GM12874 (cell line): ENCODE measurements at regions not wholly inside any gene's neighbourhood (a gene's known extent, or its start where the extent isn't known, plus 50 kb on each side); places are given as distances from the start of the nearest gene placed in this dataset.

Experiments used
- CTCF ChIP-seq: IDR thresholded peaks from 2 replicates; pipeline ENCODE4 v1.5.1; 2011; ENCODE audit warnings: low read depth, mild to moderate bottlenecking, control low read depth, low read length, moderate library complexity; ENCODE audit not compliant: insufficient read depth

- TF ChIP-seq CTCF = no peak
Observed at GRCh38 chrX:122220644-122221373, 963.3 kb upstream of the GRIA3 start.

GRCh38 chrX:122238801-122239200 lies 945.3 kb upstream of the GRIA3 start:
- TF ChIP-seq CTCF = no peak

- TF ChIP-seq CTCF = no peak
Observed at GRCh38 chrX:122241959-122242358, 942.1 kb upstream of the GRIA3 start.

GRCh38 chrX:122244080-122244479 lies 940.0 kb upstream of the GRIA3 start:
- no peak for TF ChIP-seq CTCF

GRCh38 chrX:122245175-122245574 lies 938.9 kb upstream of the GRIA3 start:
- TF ChIP-seq CTCF = no peak

GRCh38 chrX:122245943-122246342 lies 938.1 kb upstream of the GRIA3 start:
- TF ChIP-seq CTCF = no peak

- TF ChIP-seq CTCF = no peak
Observed at GRCh38 chrX:122246937-122247336, 937.1 kb upstream of the GRIA3 start.
